LHCN-M2 (cell line): ENCODE measurements at regions not wholly inside any gene's neighbourhood (a gene's known extent, or its start where the extent isn't known, plus 50 kb on each side); places are given as distances from the start of the nearest gene placed in this dataset.

ENCODE experiments used
- DNase-seq: peaks from one replicate; pipeline ENCODE4 v3.0.0-alpha.2; 2012; ENCODE audit warnings: low read depth

GRCh38 chr20:60363698-60364097 lies 405.5 kb downstream of the CDH26 start:
- DNase-seq, result no peak

- DNase-seq, result no peak
Measured at GRCh38 chr20:60365064-60365666, 406.9 kb downstream of the CDH26 start.

- DNase-seq, result no peak
Measured at GRCh38 chr20:60365882-60366281, 407.7 kb downstream of the CDH26 start.

DNA sequence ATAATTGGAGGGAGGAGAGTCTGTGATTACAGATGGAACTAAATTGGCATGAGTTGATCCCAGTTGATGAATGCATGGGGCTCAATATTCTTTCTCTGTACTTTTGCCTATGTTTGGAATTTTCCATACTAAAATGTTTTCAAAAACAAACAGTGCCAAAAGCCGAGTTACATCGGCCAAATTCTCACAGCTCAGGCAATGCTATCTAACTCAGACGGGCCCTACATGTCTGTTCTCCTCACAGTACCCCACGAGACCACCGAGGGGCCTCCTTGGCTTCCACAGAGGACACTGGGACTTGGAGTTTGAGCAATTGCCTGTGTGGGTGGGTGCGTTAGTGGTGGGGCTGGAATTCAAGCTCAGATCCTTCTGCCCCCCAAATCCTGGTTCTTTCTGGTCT lies 413.2 kb downstream of the CDH26 start:
- no peak for DNase-seq

DNA sequence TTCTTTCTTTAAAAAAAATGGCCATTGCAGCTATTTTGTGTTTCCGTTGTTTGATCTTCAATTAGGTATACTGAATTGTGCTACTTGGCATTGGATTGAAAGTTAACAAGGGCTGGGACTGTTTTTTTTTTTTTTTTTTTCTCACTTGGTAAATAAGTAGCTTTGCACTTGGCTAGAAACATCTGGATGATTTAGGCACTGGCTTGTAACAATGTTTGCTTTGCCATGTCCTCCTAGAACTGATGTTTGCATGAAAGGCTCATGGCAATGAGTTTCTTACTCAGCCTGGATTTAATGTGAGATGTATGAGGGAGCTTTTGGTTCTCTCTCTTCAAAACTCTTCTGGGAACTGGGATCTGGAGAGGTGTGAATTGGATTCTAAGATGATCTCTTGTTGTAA lies 414.1 kb downstream of the CDH26 start:
- DNase-seq, result no peak

- no peak for DNase-seq
Measured at GRCh38 chr20:60372822-60373221, 414.6 kb downstream of the CDH26 start.

GRCh38 chr20:60378620-60379019 lies 420.4 kb downstream of the CDH26 start:
- DNase-seq, result no peak

DNA sequence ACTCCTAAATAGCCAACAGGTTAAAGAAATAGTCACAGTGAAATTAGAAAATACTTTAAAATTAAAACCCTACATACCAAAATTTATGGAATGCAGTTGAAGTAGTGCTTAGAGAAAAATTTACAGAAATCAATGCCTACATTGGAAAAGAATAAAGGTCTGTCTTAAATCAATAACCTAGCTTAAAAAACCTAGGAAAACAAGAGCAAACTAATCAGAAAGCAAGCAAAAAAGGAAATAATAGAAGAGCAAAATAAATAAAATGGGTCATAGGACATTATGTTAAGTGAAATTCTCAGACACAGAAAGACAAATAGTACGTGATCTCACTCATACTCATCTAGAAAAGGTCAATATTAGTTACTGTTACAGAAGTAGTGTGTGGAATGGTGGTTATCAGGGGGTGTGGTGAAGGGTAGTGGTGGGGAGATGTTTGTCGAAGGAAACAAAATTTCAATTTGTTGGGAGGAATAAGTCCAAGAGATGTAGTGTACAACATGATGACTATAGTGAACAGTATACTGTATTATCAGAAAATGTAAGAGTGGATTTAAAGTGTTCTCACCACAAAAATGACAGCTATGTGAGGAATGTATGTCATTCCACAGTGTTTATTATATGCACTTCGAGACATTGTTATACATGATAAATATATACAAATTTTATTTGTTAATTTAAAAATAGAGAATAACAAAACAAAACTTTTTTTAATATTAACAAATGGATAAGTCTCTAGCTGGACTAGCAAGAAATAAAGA lies 423.6 kb downstream of the CDH26 start:
- peak; percentile 1 for DNase-seq

DNA sequence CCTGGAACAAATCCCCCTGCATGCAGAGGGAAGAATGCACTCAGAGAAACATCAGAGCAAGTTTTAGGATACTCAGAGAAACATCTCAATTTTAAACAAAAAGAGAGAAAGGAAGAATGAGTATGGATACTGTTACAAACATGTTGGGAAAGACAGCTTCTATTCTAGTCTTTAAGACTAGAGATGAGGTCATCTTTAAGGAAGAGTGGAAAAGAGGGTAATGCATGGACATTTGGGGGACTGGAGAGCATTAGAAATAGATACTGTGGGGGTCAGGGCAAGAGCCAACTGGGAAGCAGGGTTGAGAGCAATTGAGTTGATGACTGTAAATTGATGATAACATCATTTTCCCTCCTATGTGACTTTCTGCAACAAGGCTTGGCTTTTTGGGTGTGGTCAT lies 431.2 kb downstream of the CDH26 start:
- DNase-seq, result no peak

DNA sequence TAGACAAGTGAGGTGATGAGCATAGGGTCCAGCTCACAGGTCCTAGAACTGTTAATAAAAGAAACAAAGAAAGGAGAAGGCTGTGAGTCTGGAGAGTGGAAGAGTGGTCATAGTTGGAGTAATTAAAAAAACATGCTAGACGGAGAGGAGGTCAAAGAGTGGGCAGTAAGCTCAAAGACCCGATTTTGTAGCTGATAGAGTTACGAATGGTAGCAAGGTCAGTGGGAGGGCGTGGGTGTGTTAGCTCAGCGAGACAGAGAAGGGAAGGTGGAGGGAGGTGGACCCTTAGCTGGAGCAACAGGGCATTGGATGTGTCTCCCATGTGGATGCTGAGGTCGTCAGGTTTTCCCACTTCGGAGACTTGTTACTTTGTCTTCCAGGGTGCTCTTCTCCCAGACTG lies 431.7 kb downstream of the CDH26 start:
- no peak for DNase-seq

- no peak for DNase-seq
Measured at GRCh38 chr20:60395991-60396390, 437.8 kb downstream of the CDH26 start.

- no peak for DNase-seq
Measured at GRCh38 chr20:60400567-60400966, 442.3 kb downstream of the CDH26 start.

DNA sequence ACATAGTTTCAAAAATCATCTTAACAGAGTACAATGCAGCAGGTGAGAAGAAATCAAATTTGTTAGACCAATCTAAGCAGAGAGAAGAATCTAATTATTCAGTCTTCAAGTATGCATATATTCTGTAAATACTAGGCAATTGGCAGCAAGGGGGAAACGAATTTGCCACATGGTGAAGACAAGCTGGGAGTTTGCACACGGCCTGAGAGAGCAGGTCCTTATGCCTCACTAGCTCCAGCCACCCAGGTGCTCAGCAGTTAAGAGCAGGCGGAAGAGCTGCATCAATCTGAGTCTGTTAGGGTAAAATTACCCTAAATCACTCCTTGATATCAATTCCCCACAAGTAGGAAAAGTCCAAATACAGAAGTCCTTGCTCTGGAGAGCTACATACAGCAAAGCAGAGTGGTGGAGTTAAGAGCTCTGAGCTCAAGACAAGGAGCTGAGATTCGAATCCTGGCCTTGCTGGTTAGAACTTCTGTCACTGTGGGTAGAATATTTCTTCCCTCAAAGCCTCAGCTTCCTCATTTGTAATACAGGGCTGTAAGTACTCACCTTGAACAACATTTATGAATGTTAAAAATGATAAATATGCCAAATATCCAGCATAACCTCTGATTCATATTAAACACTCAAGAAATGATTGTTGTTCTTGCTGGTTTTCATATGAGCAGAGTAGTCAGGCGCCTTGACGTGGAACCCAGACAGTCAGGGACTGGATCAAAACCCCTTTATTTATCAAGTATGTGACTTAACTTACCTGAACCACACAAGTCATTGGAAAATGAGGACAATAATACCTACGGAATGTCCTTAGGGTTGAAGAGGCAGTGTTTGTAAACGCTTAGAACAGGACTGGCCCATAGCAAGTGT lies 444.2 kb downstream of the CDH26 start:
- no peak for DNase-seq

DNA sequence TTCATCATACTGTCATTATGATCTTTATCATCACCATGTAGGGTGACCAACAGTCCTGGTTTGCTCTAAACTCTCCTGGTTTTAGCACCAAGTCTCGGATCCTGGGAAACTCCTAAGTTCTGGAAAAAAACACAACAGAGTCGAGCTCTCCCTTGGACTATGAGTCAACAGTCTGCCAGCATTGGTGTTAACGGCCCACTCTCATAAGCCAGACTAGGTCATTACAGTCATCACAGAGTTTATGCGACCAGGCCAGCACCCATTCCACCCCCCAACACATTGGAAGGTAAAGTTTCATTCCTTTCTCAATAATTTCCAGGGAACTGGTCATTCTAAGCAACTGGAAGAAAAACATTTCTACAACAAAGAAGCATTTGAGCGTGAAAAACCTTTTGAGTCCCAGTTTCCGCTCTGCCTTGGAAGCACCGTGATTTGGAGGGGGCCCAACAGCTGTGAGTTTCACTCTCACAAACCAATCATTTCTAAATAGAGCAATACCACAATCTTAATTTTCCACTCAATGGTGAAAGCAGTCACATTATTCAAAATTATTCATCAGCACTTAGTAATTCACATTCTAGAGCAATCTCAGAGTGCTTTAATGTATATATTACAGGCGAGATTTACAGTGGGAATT lies 445.0 kb downstream of the CDH26 start:
- no peak for DNase-seq

DNA sequence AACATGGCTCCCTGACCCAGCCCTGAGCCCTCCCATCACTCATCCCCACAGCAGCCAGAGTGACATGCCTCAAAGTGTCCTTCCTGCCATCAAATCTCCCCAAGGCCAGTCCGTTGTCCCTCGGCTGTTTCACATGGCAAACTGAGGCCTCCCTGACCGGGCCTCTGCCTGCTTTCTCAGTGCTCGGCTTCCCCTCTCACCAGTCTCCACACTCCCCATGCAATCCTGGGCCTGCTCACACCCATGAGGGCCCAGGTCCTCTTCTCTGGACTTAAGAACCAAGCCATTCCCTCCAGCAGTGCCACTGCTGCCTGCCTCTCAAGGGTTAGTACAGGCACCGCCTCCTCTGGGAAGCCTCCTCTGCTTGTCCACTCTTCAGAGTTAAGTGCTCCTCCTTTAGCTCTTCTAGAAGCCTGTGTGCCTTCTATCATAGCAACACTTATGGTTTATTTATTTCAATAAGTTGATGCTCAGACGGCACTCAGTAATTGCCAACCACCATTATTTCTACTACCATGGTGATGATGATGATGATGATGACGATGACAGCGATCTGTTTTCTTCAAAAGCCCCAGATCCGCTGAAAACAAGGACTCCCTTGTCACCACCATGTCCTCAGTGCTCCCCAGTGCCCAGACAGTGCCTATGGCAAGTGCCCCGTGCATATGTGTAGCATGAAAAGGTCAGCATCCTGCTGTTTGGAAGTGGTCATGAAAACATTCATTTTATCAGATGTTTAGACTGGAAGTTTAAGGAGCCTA lies 449.0 kb downstream of the CDH26 start:
- DNase-seq, result no peak

GRCh38 chr20:60407938-60408337 lies 449.7 kb downstream of the CDH26 start:
- no peak for DNase-seq

GRCh38 chr20:60408435-60408834 lies 450.2 kb downstream of the CDH26 start:
- DNase-seq, result no peak

DNA sequence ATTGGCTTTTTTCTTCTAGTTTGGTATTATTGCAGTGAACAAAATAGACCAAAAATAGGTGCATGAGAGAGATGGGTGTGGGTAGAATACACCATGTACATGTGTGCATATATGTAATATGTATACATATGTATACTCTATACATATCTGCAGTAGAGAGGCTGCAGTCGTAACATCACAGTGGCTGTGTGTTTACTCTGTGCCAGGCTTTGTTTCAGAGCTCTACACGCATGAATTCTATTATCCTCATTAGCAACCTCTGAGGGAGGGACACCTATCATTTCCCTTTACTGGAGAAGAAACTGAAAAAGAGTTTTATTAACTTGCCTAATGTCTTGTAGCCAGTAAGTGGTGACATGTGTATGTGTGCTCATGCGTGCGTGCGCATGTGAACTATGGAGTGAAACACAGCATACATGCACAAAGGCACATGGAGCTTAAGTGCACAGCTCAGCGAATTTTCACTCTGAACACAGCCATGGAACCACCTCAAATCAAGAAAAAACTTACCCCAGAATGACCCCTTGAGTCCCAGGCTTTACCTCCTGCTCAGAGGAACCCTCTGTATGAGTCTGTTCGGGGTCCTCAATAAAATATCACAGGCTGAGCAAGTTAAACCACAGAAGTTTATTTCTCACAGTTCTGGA lies 452.5 kb downstream of the CDH26 start:
- DNase-seq, result no peak

- DNase-seq, result no peak
Measured at GRCh38 chr20:60411813-60412212, 453.6 kb downstream of the CDH26 start.

- no peak for DNase-seq
Measured at GRCh38 chr20:60420676-60421229, 462.5 kb downstream of the CDH26 start.
